ENCODE measurements at regions not wholly inside any gene's neighbourhood (a gene's known extent, or its start where the extent isn't known, plus 50 kb on each side); places are given as distances from the start of the nearest gene placed in this dataset.

- no peak for FAIRE-seq
These were observed 1332.4 kb upstream of the ADGRL2 start for GRCh38 chr1:80468356-80468755.

GRCh38 chr1:80462006-80462405 lies 1338.7 kb upstream of the ADGRL2 start:
- FAIRE-seq, result no peak

GRCh38 chr1:80457409-80457808 lies 1343.3 kb upstream of the ADGRL2 start:
- no peak for FAIRE-seq

GRCh38 chr1:80453775-80454174 lies 1347.0 kb upstream of the ADGRL2 start:
- FAIRE-seq, result no peak

- no peak for FAIRE-seq
These were observed 1350.0 kb upstream of the ADGRL2 start for GRCh38 chr1:80450711-80451110.

GRCh38 chr1:80448081-80448480 lies 1352.7 kb upstream of the ADGRL2 start:
- no peak for FAIRE-seq

- no peak for FAIRE-seq
These were observed 1353.2 kb upstream of the ADGRL2 start for GRCh38 chr1:80447526-80447925.

- no peak for FAIRE-seq
These were observed 1355.7 kb upstream of the ADGRL2 start for GRCh38 chr1:80445033-80445432.

- FAIRE-seq, result no peak
These were observed 1356.6 kb upstream of the ADGRL2 start for GRCh38 chr1:80444171-80444570.

GRCh38 chr1:80441664-80442063 lies 1359.1 kb upstream of the ADGRL2 start:
- no peak for FAIRE-seq

- FAIRE-seq, result no peak
These were observed 1363.9 kb upstream of the ADGRL2 start for GRCh38 chr1:80436851-80437250.

GRCh38 chr1:80427881-80428280 lies 1372.9 kb upstream of the ADGRL2 start:
- no peak for FAIRE-seq

- FAIRE-seq, result no peak
These were observed 1376.5 kb upstream of the ADGRL2 start for GRCh38 chr1:80424249-80424648.

- FAIRE-seq, result no peak
These were observed 1382.6 kb upstream of the ADGRL2 start for GRCh38 chr1:80418134-80418533.

GRCh38 chr1:80417671-80418070 lies 1383.1 kb upstream of the ADGRL2 start:
- FAIRE-seq, result no peak

- FAIRE-seq, result no peak
These were observed 1386.8 kb upstream of the ADGRL2 start for GRCh38 chr1:80413969-80414368.

GRCh38 chr1:80410233-80410632 lies 1390.5 kb upstream of the ADGRL2 start:
- no peak for FAIRE-seq

- FAIRE-seq, result no peak
These were observed 1397.0 kb upstream of the ADGRL4 start for GRCh38 chr1:80403471-80403893.

- FAIRE-seq, result no peak
These were observed 1396.1 kb upstream of the ADGRL4 start for GRCh38 chr1:80402625-80403024.

GRCh38 chr1:80401757-80402156 lies 1395.2 kb upstream of the ADGRL4 start:
- no peak for FAIRE-seq

- peak; percentile 81 for FAIRE-seq
These were observed 1386.0 kb upstream of the ADGRL4 start for GRCh38 chr1:80392529-80392928.

- FAIRE-seq, result no peak
These were observed 1379.1 kb upstream of the ADGRL4 start for GRCh38 chr1:80385650-80386049.

- FAIRE-seq, result no peak
These were observed 1378.4 kb upstream of the ADGRL4 start for GRCh38 chr1:80384959-80385358.

GRCh38 chr1:80384083-80384830 lies 1377.7 kb upstream of the ADGRL4 start:
- FAIRE-seq, result no peak

- FAIRE-seq, result no peak
These were observed 1369.1 kb upstream of the ADGRL4 start for GRCh38 chr1:80375662-80376061.

Measured in endometrium (tissue), 2 donors.